ENCODE measurements at regions not wholly inside any gene's neighbourhood (a gene's known extent, or its start where the extent isn't known, plus 50 kb on each side); places are given as distances from the start of the nearest gene placed in this dataset.

DNA sequence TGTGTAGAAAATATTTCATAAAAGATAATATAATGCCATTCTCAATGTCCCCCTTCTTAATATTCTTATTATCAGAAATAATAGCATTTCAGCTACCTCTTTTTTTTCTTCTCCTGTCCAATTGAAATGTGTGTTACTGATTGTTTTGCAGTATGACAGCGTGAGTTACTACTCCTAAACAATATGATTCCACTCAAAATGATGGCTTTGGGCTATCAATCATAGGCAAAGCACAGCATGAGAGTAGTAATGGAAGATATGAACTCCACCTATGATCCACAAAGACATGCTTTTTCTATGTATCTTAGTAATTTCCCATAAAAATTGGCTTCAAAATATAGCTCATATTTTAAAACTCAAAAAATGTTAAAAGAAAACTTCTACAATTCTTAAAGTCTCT lies 867.3 kb upstream of the NUDT12 start:
- Histone ChIP-seq H3K27ac (ENCODE audit: low read depth in 2 of 2, low read length in 2 of 2) (no peak overlapping the region), H3K9ac (ENCODE audit: low read length in 3 of 3) (no peak overlapping the region), H3K4me1 (ENCODE audit: control insufficient read depth in 2 of 3, insufficient read depth in 2 of 3, low read depth in 1 of 3, low read length in 3 of 3) (no peaks in the 10 kb centered on the region), H3K36me3 (ENCODE audit: control insufficient read depth in 2 of 3, insufficient read depth in 3 of 3, low read length in 3 of 3) (no peaks in the 10 kb centered on the region), H3K27me3 (ENCODE audit: control insufficient read depth, insufficient read depth, low read length) (no peaks in the 10 kb centered on the region), H3K9me3 (ENCODE audit: control insufficient read depth in 2 of 3, insufficient read depth in 1 of 3, low read length in 3 of 3) (no peaks in the 10 kb centered on the region), H3K4me3 (ENCODE audit: low read length in 3 of 3) (no peak overlapping the region)
- TF ChIP-seq, protein P1, sequence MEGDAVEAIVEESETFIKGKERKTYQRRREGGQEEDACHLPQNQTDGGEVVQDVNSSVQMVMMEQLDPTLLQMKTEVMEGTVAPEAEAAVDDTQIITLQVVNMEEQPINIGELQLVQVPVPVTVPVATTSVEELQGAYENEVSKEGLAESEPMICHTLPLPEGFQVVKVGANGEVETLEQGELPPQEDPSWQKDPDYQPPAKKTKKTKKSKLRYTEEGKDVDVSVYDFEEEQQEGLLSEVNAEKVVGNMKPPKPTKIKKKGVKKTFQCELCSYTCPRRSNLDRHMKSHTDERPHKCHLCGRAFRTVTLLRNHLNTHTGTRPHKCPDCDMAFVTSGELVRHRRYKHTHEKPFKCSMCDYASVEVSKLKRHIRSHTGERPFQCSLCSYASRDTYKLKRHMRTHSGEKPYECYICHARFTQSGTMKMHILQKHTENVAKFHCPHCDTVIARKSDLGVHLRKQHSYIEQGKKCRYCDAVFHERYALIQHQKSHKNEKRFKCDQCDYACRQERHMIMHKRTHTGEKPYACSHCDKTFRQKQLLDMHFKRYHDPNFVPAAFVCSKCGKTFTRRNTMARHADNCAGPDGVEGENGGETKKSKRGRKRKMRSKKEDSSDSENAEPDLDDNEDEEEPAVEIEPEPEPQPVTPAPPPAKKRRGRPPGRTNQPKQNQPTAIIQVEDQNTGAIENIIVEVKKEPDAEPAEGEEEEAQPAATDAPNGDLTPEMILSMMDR (IDR thresholded peaks at IDR 0.05; ENCODE audit: borderline replicate concordance, extremely low read depth, insufficient read depth) = no peak
- intact Hi-C loops (cut with DNase I) = no loop called here
- DNase-seq = no peak
- no peak for FAIRE-seq

GRCh38 chr5:104421431-104421830 lies 858.8 kb upstream of the NUDT12 start:
- TF ChIP-seq, protein P1 (IDR thresholded peaks at IDR 0.05; ENCODE audit: borderline replicate concordance, extremely low read depth, insufficient read depth) = no peak
- Histone ChIP-seq H3K9me3 (ENCODE audit: control insufficient read depth in 2 of 3, insufficient read depth in 1 of 3, low read length in 3 of 3) (no peaks in the 10 kb centered on the region), H3K36me3 (ENCODE audit: control insufficient read depth in 2 of 3, insufficient read depth in 3 of 3, low read length in 3 of 3) (no peaks in the 10 kb centered on the region), H3K27ac (ENCODE audit: low read depth in 2 of 2, low read length in 2 of 2) (no peak overlapping the region), H3K27me3 (ENCODE audit: control insufficient read depth, insufficient read depth, low read length) (no peaks in the 10 kb centered on the region), H3K9ac (ENCODE audit: low read length in 3 of 3) (no peak overlapping the region), H3K4me3 (ENCODE audit: low read length in 3 of 3) (no peak overlapping the region), H3K4me1 (ENCODE audit: control insufficient read depth in 2 of 3, insufficient read depth in 2 of 3, low read depth in 1 of 3, low read length in 3 of 3) (no peaks in the 10 kb centered on the region)
- DNase-seq (no peak), FAIRE-seq (no peak)
- intact Hi-C loops (cut with DNase I) = no loop called here

DNA sequence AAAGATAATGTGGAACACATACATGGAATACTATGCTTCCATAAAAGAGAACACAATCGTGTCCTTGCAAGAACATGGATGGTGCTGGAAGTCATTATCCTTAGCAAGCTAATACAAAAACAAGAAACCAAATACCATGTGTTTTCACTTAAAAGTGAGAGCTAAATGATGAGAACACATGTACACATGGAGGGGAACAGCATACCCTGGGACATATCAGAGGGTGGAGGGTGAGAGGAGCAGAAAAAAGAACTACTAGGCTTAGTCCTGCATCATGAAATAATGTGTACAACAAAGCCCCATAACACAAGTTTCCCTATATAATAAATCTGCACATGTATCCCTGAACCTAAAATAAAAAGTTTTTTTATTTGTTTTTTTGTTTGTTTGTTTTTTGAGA lies 855.5 kb upstream of the NUDT12 start:
- FAIRE-seq = no peak
- no peaks in the 10 kb centered on the region for H3K36me3 ChIP-seq (ENCODE audit: control insufficient read depth in 2 of 3, insufficient read depth in 3 of 3, low read length in 3 of 3)
- DNase-seq = no peak

More for the DNA sequence above, 855.5 kb upstream of the NUDT12 start:
- no peaks in the 10 kb centered on the region for H3K27me3 ChIP-seq (ENCODE audit: control insufficient read depth, insufficient read depth, low read length)
- intact Hi-C loops (cut with DNase I) = no loop called here
- no peak overlapping the region for H3K27ac ChIP-seq (ENCODE audit: low read depth in 2 of 2, low read length in 2 of 2)
- TF ChIP-seq, protein P1 (IDR thresholded peaks at IDR 0.05; ENCODE audit: borderline replicate concordance, extremely low read depth, insufficient read depth) = no peak
- H3K9ac ChIP-seq (ENCODE audit: low read length in 3 of 3) = no peak overlapping the region
- no peak overlapping the region for H3K4me3 ChIP-seq (ENCODE audit: low read length in 3 of 3)
- no peaks in the 10 kb centered on the region for H3K4me1 ChIP-seq (ENCODE audit: control insufficient read depth in 2 of 3, insufficient read depth in 2 of 3, low read depth in 1 of 3, low read length in 3 of 3)
- no peaks in the 10 kb centered on the region for H3K9me3 ChIP-seq (ENCODE audit: control insufficient read depth in 2 of 3, insufficient read depth in 1 of 3, low read length in 3 of 3)
